ENCODE measurements at regions not wholly inside any gene's neighbourhood (a gene's known extent, or its start where the extent isn't known, plus 50 kb on each side); places are given as distances from the start of the nearest gene placed in this dataset.

DNA sequence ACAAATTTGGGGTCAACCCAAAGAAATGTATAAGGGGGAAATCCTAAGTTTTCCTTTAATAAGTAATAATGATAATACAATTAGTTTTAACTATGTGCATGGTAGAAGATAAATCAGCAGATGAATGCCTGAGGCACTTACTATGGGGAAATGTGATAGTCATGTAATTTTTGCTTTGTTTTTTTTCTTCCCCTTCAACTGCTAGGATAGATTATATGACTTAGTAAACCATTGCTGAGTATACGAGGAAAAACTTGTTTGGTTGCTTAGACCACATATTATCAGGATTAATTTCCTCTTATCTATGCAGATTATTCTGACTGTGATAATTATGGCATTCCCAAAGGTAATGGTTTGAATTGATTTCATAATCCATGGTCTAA is 181.1 kb downstream of the TGFB2 start:
- no peak for DNase-seq (ENCODE audit: low spot score)

DNA sequence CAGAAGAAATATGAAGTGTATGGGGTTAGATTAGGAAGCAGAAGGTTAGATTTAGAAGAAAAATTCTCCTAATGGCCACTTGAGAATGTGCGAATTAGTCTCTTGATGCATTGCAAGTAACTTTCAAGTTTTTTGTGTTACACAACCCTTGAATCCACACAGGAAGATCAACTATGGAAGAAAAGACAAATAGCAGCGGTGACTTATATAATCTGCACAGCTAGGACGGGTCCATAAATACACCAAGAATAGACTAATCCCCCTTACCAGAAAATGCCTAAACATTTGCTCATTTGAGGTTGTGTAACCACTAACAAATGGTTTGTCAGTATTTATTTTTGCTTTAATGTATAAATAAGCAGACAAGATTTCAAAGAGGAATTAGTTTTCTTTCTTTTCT is 182.6 kb downstream of the TGFB2 start:
- no peak for DNase-seq (ENCODE audit: low spot score)

DNA sequence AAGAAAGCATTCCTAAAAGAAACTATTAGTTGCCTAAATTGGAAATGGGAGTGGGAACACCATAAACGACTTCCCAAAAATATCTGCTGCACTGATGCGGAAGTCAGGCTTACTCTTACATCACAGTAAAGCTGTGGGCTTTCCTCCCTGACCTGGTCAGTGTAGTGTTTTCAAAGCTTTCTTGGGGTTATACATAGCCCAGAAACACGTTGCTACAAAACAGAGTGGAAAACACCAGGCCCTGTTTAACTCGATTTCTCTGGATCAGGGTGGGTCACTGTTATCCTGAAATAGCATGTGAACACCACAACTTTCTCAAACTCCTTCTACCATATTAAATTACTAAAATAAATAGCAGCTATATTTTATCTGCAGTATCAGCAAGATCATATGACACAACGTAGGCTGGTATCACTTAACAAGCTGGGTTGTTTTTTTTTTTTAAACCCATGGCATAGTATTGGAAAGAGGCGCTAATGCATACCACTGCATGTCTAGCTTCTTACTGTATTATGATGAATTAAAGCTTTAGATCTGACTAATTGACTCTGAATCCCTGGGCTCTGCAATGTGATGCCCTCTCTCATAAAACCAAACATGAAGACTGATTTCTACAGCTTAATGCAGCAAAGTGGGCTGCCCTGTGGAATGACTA is 184.6 kb downstream of the TGFB2 start:
- no peak for DNase-seq (ENCODE audit: low spot score)

DNA sequence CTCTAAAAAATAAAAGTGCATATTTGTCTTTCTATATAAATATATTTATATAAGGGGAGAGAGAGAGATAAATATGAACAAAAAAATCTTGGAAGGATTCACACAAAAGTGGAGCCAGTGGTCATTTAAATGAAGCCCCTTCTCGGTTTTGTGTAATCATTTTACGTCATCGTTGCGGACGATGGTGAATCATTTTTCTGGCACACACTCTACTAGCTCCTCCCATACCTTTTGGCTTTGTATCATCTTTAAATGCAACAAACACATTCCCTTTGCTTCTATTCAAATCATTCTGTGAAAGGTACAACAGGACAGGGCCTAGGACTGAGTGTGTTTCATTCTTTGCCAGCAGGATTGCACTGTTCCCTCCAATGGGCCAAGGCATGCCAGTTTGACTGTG is 186.8 kb downstream of the TGFB2 start:
- DNase-seq (ENCODE audit: low spot score) = no peak

DNA sequence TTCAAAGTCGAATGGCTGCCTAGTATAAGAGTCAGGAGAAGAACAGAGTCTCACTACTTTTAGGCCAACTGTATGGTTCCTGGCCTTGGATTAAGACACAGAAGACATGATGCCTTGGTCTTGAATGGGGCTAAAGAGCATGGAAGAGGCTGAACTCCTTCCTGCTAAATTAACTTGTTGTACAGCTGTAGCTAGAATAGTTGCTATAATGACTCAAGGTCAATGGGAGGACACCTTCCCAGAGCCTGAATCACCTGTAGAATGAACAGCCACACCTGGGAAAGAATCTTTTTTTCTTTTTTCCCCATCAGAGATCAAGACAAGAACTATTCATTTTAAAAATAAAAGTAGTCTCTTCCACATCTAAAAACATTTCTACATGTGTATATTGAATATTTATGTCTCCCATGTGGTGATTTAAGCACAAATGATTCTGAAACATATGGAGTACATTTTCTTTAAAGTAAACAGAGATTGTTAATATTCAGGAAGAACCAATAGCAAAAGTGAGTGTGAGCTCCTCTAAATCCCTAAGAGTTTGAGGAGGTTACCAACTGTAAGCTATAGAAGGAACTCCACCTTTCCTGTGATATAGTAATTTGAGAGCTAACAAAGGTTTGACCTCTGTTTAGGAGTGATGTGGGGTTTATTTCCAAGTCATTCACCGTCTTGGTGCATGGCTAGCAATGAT is 191.3 kb downstream of the TGFB2 start:
- DNase-seq (ENCODE audit: low spot score) = no peak

DNA sequence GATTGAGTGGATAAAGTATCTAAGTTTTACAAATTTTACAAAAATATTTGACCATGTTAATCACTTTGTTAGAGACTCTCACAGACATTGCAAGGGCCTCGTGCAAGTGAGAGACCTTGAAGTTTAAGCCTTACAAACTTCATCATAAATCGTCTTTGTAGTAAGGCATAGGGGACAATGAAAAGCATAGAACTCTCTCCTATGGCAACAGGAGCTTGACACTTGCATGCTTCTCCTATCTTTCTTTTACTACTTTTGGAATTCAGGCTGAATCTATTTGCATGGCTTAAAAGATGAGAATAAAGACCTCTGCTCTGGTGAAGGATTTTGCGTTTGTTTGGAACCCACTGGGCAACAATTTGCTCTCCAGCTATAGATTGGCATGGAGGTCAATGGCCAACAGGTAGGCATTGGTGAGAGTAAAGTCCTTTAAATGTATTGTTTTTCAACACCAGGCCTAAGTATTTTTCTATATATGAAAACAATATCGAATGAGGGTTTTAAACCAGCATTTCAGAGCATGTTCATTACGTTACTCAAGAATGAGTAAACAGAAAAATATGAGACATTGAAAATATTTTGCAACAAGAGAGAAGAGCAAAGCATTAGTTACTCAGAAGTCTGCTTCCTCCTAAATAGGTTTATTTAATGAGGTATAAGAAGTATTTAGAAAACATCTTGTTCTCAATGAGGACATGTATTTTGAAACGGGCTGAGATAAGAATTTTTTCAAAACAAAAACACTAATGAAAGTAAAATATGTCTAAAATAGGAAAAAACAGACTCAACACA is 192.2 kb downstream of the TGFB2 start:
- peak; percentile 30 for DNase-seq (ENCODE audit: low spot score)

DNA sequence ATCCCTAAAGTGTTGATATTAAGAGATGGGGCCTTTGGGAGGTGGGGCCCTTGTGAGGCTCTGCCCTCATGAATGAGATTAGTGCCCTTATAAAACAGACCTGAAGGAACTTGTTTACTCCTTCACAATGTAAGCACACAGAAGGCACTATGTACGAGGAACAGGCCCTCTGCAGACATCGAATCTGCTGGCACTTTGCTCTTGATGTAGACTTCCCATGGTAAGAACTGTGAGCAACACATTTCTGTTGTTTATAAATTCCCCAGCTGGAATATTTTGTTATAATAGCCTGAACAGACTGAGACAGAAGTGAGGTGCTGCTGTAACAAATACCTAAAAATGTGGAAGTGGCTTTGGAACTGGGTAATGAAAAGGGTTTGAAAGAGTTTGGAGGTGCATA is 193.2 kb downstream of the TGFB2 start:
- DNase-seq (ENCODE audit: low spot score) = no peak

DNA sequence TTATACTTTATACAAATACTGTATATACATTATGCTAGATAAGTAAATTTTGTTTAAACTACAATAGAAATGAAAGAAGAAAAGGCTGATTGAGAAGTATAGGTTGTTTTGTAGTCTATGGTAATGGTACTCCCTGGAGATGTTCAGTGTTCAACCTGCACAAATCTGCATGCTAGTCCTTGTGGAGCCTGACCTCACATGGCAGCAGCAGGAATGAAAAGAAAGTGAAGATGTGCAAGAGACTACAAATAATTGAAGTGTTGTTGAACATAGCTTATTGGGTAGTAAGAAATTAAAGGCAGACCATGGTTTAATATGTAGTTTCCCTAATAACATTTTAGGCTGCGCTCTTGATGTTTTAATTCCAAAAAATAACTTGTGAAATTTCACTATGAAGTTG is 201.2 kb downstream of the TGFB2 start:
- no peak for DNase-seq (ENCODE audit: low spot score)

DNA sequence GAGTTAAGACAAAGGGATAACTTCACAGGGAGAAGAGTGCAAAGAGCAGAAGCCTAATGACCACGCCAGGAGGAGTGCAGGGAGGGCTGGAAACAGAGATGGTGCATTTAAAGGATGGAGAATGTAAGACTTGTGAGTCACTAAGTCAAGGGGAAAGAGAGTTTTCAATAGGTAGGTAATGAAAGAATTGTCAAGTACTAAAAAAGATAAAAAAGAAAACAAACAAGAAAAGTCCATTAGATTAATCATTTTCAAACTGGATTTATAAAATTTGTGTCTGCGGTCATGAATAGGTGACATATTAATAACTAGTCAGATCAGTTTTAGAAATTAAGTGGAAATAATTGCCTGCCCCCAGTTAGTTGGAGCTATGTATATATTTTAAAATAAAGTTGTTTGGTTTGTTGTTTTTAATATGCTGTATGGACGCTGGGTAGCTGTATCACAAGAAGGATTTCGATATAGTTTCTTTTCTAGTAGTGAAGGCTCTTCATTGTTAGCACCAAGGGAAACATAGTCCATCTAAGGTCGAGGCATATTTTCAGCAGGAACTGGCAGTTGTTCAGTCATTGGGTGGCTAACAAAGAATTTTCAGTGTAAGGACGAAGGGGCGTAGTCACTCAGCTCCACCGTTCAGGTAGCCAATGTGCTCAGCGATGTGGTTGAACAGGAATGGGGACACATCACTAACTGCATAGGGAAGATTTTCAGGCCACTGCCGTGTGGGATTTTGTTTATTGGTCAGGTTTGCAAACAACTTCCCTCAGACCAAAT is 203.0 kb downstream of the TGFB2 start:
- no peak for DNase-seq (ENCODE audit: low spot score)

DNA sequence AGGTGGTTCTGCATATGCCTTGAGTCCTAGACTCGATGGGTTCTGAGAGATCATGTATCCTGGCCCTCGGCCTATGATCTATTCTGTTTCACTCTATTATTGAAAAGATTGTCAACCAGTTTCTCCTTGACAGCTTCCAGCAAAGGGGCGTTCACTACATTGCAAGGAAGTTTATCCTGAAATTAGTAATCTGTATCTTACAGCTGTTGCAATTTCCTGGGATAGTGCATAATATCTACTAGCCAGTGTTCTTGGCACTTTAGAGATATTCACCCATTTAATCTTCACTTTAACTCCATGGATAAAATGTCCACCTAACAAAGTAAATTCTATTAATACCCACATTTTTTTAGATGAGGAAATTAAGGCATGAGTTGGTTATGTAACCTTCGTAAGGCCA is 203.6 kb downstream of the TGFB2 start:
- no peak for DNase-seq (ENCODE audit: low spot score)

DNA sequence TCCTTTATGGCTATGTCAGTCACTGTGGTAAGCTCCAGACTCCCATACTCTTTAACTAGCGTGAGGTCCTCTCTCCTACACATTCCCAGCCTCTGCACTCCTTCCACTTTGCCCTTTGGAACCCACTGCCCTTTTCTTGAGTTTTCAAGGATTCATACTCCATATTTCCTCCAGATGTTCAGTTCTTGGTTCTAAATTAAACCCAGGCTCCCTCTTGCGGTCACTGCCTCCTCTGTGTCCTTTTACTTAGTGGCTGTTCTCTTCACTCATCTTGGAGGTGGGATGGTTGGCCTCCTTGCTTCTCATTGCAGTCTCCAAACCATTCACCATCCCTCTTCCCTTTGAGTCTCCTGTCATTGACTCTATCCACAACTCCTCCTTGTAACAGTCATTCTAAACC is 208.1 kb downstream of the TGFB2 start:
- DNase-seq (ENCODE audit: low spot score) = peak; percentile 10

DNA sequence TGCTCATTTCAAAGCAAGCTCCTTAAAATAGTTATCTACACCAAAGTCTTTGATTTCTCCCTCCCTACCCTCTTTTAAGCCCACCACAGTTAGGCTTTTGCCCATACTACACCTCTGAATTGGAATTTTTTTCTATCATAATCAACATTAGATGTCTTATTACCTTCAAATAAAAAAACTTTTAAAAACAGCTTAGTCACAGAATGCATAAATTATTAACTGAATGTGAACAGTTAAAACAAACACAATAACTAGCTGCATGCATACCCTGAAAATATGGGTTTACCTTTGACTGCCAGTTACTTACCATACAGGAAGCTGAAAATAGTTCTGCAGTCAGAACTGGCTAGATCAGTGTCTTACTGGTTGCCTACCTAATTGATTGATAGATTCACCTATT is 210.9 kb downstream of the TGFB2 start:
- DNase-seq (ENCODE audit: low spot score) = no peak

DNA sequence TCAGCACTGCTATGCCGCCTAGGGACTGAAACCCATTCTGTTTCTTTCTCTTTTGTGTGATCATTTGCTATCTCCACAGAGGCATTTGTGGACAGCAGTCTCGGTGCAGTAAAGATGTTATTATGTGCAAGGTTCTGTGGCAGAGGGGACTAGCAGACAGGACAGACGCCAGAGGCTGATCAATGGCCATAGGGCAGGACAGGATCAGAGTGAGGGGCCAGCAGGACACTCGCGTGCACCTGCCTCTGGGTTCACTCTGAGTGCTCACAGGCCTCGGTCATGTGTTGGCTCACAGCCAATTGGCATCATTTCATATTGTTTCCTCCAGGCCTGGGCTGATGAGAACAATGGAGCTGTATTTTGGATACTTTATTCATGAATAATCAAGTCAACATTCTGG is 212.6 kb downstream of the TGFB2 start:
- no peak for DNase-seq (ENCODE audit: low spot score)

DNA sequence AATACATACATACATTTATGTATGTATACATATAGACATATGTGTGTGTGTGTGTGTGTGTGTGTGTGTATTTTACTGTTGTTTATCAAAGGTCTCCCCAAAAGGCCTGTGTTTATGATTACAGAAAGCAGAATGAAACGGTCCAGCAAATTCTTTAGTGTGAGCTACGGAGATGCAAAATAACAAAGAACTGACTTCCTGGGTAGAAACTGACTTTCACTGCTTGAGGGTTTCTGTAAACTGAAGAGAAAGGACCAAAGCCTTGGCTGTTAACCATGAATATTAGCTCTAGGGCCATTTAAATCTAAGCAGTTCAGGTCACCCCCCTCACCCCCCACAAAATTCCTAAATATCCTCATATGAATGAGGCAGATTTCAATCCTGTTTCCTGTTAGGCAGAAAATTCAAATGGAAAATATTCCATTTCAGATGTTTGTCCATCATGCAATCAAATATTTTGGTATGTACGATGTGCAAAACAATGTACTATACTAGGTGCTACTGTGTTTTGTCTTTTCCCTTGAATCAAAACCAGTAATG is 213.2 kb downstream of the TGFB2 start:
- DNase-seq (ENCODE audit: low spot score) = no peak

DNA sequence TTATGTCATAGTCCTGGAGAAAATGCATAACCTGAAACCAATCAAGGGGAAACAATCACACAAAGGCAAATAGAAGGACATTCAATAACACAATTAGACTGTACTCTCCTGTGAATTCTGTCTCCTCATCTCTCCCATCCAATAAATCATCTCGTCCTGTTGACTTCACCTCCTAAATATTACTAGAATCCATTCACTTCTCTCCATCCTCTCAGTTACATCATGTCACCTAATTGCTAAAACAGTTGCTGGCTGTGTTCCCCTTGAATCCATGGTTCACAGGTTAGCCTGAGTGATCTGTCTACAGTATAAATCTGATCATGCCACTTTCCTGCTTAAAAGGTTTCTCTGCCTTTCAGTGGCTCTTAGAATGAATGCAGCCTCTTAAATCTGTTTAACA is 220.2 kb downstream of the TGFB2 start:
- no peak for DNase-seq (ENCODE audit: low spot score)

DNA sequence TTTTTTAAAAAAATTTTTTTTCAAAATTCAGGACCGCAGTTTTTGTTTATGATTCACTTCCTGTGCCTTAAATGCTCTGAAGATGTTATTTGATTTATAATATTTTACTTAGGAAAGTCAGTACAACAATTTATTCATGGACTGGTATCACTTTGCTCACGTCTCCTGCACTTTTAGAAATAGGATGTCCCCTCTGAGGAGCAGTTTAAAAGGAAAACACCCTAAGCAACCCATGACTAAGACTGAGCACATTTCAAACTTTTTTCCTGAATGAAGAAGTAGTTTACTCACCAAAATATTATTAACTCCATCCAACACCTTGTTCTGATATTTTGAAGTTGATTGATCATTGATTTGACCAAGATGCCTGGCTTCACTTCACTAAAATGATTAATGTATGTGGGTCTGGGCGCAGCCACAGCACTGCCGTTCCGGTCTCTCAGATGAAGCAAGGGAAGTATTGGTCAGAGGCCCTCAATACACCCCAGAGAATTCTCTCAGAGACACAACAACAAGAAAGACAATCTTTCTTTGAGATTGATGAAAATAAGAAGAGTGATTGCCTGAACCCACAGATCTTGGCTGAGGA is 223.9 kb downstream of the TGFB2 start:
- DNase-seq (ENCODE audit: low spot score) = no peak

DNA sequence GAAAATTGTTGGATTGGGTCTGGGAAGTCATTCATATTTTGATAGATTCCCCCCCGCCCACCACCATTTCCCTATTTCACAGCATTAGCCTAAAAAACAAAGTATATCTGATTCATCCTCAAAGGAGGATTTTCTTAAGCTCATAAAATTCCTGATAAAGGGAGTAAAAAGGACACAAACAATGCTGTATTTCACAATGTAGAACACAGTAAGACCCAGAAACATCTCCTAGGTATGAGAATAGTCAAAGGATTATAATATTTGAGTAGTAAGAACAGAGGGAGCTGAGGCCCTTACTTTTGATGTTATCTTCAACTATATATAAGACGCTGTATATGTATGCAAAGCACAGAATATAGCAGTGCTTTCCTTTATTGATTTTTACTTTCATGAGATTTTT is 225.3 kb downstream of the TGFB2 start:
- DNase-seq (ENCODE audit: low spot score) = no peak

DNA sequence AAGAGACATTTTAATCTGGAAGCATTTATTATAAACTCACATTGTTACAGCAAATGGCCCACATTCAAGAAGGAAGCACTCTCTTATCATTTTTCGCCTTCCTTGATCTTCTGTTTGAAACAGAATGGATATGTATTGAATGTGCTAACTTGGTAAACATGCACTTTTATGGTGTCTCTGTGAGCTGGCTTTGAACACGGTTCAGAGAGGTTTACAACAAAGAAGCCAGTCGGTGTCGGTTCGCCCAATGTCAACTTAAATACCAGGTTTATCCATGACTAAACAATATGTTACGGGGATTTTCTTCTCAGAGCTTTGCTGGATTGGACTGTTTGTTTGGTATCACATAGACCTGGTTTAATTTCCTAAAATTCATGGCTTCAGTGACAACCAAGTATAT is 226.4 kb downstream of the TGFB2 start:
- DNase-seq (ENCODE audit: low spot score) = no peak

DNA sequence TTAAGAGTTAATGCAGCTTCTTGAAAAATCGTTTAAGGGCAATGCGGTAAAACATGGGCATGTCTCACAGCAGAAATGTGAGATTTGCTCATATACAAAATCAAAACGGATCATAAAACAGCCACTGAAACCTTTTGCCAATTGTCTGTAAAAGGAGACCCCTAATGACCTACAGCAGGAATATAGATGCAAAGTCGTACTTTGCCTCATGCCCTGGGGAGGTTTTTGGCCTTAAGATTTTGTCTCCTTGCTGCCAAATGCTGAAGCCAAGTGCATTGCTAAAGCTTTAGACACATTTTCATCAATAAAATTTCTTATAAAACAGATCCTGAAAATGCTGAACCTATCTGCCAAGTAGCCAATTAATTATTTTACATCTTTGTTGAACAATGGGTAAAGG is 226.9 kb downstream of the TGFB2 start:
- no peak for DNase-seq (ENCODE audit: low spot score)

DNA sequence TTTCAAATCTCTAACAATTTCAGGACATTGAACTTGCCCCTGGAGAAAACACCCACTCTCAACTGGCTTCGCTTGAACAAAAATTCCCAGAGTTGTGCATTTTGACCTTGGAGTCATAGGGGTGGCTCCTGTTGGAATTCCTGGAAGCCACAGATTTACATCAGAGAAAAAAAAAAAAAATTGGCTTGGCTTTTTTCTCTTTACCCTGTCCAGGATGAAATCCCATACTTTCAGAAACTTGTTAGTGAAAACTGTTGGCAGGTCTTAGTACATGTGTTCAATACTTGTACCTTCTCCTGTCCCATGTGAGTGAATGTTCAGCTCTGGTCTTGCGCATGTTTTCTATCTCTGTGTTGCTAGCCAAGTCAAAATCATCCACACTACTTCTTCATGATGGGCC is 228.8 kb downstream of the TGFB2 start:
- DNase-seq (ENCODE audit: low spot score) = no peak

DNA sequence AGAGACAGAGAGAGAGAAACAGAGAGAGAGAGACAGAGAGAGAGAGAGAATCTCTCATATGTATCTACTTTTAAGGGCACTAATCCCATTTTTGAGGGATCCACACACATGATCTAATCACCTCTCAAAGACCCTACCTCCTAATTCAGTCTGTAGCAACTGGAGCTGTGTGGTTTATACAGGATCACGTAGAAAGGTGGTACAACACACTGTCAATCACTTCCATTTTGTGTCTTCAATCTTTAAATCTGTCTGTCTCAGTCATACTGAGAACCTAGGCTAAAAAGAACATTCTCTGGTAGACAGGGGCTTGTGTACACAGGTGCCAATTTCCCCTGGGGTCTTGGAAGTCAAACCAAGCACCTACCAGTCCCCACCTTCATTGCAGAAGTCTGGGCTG is 229.9 kb downstream of the TGFB2 start:
- DNase-seq (ENCODE audit: low spot score) = no peak

DNA sequence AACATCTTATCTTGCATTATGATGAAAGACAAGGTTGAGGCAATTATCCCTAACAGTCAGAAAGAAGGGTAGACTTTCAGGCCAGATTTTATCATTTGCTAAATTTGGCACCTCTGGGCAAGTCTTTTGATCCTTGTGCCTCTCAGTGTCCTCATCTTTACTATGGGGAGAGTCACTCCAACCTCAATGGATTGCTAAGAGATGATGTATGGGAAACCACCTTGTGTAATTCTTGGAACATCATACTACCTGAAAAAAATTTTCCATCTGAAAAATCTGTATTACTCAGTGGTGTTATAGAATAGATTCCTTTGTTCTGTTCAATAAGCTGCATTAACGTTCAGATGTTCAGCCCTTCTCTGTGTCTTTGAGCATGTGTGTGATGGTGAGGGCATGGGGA is 230.7 kb downstream of the TGFB2 start:
- DNase-seq (ENCODE audit: low spot score) = no peak
